Heart right ventricle (tissue), 16 donors: ENCODE measurements at regions not wholly inside any gene's neighbourhood (a gene's known extent, or its start where the extent isn't known, plus 50 kb on each side); places are given as distances from the start of the nearest gene placed in this dataset.

Experiments used
- ATAC-seq, 8 donors: fragments of 200-7000 bp; cut with Tn5 transposase; one replicate each; pipeline ENCODE4 v1.9.1; 2020; ENCODE audit warnings: mild to moderate bottlenecking in 8 of 8, moderate library complexity in 8 of 8, moderate number of reproducible peaks in 1 of 8
- DNase-seq, 2 donors: peaks; one replicate each; pipeline ENCODE4 v3.0.0-alpha.2; 2020
- H3K27ac ChIP-seq, 10 donors: fragments of 200-600 bp; sonication (generic) in 2 of 10; one replicate each; pipeline versions ENCODE4 v1.5.0 to v1.8.0; 2020 to 2022; ENCODE audit warnings: mild to moderate bottlenecking in 3 of 10
- H3K27me3 ChIP-seq, 7 donors: fragments of 200-600 bp; one replicate each; pipeline ENCODE4 v1.8.0; 2021 to 2022; ENCODE audit warnings: mild to moderate bottlenecking in 2 of 7
- H3K36me3 ChIP-seq, 9 donors: fragments of 200-600 bp; sonication (generic) in 1 of 9; one replicate each; pipeline versions ENCODE4 v1.5.0 to v1.8.0; 2020 to 2022; ENCODE audit warnings: mild to moderate bottlenecking in 2 of 9
- H3K4me1 ChIP-seq, 9 donors: fragments of 200-600 bp; sonication (generic) in 1 of 9; one replicate each; pipeline versions ENCODE4 v1.5.0 to v1.8.0; 2020 to 2022; ENCODE audit warnings: mild to moderate bottlenecking in 4 of 9
- H3K4me3 ChIP-seq, 10 donors: fragments of 200-600 bp; sonication (generic) in 2 of 10; one replicate each; pipeline versions ENCODE4 v1.5.0 to v1.8.0; 2020 to 2022; ENCODE audit warnings: mild to moderate bottlenecking in 7 of 10, moderate library complexity in 2 of 10
- H3K9me3 ChIP-seq, 11 donors: fragments of 200-600 bp in 10 of 11; sonication (generic) in 2 of 11; one replicate each; pipeline versions ENCODE4 v1.5.0 to v1.8.0; 2013 to 2022; ENCODE audit warnings: mild to moderate bottlenecking in 2 of 11, control low read depth in 1 of 11, moderate library complexity in 1 of 11
- WGBS, 2 donors: extraction: QIAGEN DNeasy Blood & Tissue Kit; methylation state at CpG; one replicate each; pipeline ENCODE4 v1.1.7; 2013; ENCODE audit warnings: inconsistent platforms in 1 of 2; 5-methylcytosine and 5-hydroxymethylcytosine counted together
- intact Hi-C, 10 donors: fragments of 100-400 bp; cut with DNase I; formaldehyde crosslinking; loops; one replicate each; pipeline versions ENCODE4 v1.11.1 to v1.14.2; 2022
- TF ChIP-seq, protein P1 (sequence below), 9 donors: fragments of 200-600 bp; sonication (generic) in 2 of 9; IDR thresholded peaks; one replicate each; pipeline versions ENCODE4 v1.5.0 to v1.8.0; 2021 to 2022; ENCODE audit warnings: antibody characterized with exemption in 9 of 9, mild to moderate bottlenecking in 5 of 9, moderate library complexity in 1 of 9
- donor health status: Arrhythmogenic right ventricular cardiomyopathy.
- donor health status: ischemic (EF 13 %, LVEDD 7.1; RV severe dilation, severe dysfunction).
- donor health status: healthy with polysubstance abuse.
- donor health status: DM: no; HTN: yes; CAD: no.
- donor health status: DM: no; HTN: no; CAD: no.
- donor health status: ischemic (EF 25% LVEDD 6.9; RV normal size, moderate dysfunction).
- donor health status: ischemic (EF 25% LVEDD 5.7; RV mildly dilated, moderate dysfunction).
- donor health status: healthy.
- donor health status: DM: yes; HTN: yes; CAD: no.
- donor health status: Ischemic cardiomyopathy.
- donor health status: ischemic (EF 35%, LVEDD 5.7; RV mildly dilated, moderate dysfunction).
- donor health status: nonischemic (EF 11% LVEDD 7.7; RV severe dilation, severe dysfunction).
- donor health status: DM: yes; HTN: yes; CAD: no.
- donor health status: PGD.
- donor health status: ischemic (EF 29% LVEDD 5.4; RV normal size, mild dysfunction).
- donor health status: nonischemic (EF 23%, LVEDD 6.1; RV moderate dilation, normal function).

DNA sequence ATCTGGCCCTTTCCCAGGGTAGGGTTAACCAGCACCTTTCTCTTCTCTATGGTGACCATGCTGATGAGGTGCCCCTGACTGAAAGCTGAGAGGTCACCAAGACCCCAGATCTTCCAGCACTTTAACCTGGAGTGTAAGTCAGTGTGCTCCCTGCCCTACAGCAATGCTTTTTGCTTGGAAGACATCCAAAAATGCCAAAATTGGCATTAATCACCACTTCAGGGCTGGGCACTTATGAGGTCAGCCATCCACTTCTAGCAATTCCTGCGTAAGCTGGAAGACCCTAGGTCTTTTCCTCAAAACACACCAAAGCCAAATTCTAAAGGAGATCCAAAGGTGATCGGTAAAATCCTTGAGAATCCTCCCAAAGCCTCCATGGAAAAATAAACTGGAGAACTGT lies 81.2 kb upstream of the LOC128125822 start:
- Histone ChIP-seq H3K4me1 (no peaks in the 10 kb centered on the region), H3K27ac (no peak overlapping the region), H3K27me3 (no peaks in the 10 kb centered on the region), H3K36me3 (no peaks in the 10 kb centered on the region), H3K4me3 (no peak overlapping the region), H3K9me3 (no peaks in the 10 kb centered on the region)
- intact Hi-C loops: no loop called here
- ATAC-seq: no peak
- TF ChIP-seq, protein P1, sequence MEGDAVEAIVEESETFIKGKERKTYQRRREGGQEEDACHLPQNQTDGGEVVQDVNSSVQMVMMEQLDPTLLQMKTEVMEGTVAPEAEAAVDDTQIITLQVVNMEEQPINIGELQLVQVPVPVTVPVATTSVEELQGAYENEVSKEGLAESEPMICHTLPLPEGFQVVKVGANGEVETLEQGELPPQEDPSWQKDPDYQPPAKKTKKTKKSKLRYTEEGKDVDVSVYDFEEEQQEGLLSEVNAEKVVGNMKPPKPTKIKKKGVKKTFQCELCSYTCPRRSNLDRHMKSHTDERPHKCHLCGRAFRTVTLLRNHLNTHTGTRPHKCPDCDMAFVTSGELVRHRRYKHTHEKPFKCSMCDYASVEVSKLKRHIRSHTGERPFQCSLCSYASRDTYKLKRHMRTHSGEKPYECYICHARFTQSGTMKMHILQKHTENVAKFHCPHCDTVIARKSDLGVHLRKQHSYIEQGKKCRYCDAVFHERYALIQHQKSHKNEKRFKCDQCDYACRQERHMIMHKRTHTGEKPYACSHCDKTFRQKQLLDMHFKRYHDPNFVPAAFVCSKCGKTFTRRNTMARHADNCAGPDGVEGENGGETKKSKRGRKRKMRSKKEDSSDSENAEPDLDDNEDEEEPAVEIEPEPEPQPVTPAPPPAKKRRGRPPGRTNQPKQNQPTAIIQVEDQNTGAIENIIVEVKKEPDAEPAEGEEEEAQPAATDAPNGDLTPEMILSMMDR (IDR thresholded peaks at IDR 0.05): no peak
- no peak for DNase-seq
- 86 to 90% methylated on average over 2 of the region's 2 CpGs for WGBS, 2 donors

DNA sequence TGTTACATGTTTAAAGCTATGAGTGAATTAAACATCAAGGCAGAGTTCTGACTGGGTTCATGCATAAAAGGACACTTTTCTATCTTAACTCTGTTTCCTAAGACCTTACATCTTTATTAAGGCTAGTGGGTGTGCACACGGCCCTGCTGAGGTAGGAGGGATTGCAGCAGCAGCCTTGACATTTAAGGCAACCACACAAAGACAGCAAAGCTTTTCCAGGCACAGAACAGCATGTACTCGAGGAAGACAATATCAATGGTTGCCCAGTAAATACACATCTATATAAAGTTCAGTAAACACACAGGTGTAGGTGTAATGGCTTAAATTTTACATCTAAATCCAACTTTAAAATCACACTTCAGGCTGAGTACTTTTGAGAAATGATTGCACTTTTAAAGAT lies 79.8 kb upstream of the LOC128125822 start:
- 20 to 30% methylated on average over 2 of the region's 2 CpGs for WGBS, 2 donors
- H3K27ac ChIP-seq: no peak overlapping the region
- no peaks in the 10 kb centered on the region for H3K4me1 ChIP-seq
- no peak for DNase-seq
- no peak overlapping the region for H3K4me3 ChIP-seq
- H3K27me3 ChIP-seq: no peaks in the 10 kb centered on the region
- peak in 1 of 8 donors; percentile 74 for ATAC-seq
- intact Hi-C loops: no loop called here
- H3K9me3 ChIP-seq: no peaks in the 10 kb centered on the region
- no peaks in the 10 kb centered on the region for H3K36me3 ChIP-seq
- TF ChIP-seq, protein P1 (IDR thresholded peaks at IDR 0.05): no peak

DNA sequence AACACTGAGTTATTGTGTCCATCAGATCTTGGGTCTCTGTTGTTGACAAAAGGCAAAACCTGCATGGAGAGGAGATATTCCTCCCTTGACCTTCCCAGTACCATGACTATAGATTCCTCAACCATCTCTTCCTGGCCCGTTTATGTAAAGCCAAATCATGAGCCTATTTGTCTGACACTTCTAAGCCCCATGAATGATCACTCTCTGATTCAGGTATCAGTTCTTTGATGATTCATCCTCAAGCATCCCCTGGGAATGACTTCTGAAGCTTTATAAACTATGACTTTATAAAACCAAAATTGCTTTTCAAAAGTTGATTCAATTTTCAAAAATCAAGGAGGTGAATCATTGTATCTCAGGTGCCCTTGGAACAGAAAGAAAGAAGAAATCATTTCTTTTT lies 78.7 kb upstream of the LOC128125822 start:
- Histone ChIP-seq H3K9me3 (no peaks in the 10 kb centered on the region), H3K27me3 (no peaks in the 10 kb centered on the region), H3K27ac (no peak overlapping the region), H3K4me3 (no peak overlapping the region), H3K36me3 (no peaks in the 10 kb centered on the region), H3K4me1 (no peaks in the 10 kb centered on the region)
- ATAC-seq (no peak), DNase-seq (no peak)
- WGBS, 2 donors: 28 to 76% methylated on average over 1 of the region's 1 CpG
- intact Hi-C loops: no loop called here
- TF ChIP-seq, protein P1 (IDR thresholded peaks at IDR 0.05): no peak

DNA sequence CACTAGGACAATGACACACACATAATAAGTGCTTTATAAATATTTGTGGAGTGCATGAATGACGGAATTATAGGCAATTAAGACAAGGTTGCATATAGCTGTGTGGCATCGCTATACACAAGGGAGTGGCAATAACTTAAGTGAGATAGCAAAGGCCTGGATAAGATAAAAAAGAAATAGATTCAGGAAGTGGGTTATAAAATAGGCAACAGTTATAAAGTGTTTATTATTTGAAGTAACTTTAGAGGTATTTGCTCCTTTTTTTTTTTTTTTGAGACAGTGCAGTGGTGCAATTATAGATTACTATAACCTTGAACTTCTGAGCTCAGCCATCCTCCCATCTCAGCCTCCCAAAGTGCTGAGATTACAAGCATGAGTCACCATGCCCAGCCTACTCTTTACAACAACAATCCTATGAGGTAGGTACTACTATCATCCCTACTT lies 75.9 kb upstream of the LOC128125822 start:
- DNase-seq (no peak), ATAC-seq (no peak)
- Histone ChIP-seq H3K4me1 (no peaks in the 10 kb centered on the region), H3K9me3 (no peaks in the 10 kb centered on the region), H3K36me3 (no peaks in the 10 kb centered on the region), H3K27ac (no peak overlapping the region), H3K4me3 (no peak overlapping the region), H3K27me3 (no peaks in the 10 kb centered on the region)
- WGBS, 2 donors: 73 to 77% methylated on average over 2 of the region's 2 CpGs
- intact Hi-C loops: no loop called here
- TF ChIP-seq, protein P1 (IDR thresholded peaks at IDR 0.05): no peak

DNA sequence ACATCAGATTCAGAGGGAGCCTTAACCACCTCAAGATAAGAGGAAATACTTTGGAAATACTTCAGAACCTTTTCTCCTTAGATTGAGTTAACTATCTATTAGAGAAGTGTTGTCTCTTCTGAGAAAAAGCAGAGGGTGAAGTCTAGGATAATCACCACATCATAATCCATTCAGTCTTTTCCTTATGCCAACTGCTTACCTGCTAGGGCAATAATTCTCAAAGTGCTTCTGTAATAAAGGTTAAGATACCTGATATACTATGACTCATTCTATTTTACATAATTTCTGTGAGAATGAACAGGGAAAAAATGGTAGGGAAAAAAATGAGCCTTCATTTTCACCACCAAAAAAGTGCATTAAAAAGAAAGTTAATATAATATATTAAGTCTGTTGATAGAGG lies 70.1 kb upstream of the LOC128125822 start:
- no peak overlapping the region for H3K27ac ChIP-seq
- no peaks in the 10 kb centered on the region for H3K9me3 ChIP-seq
- no peaks in the 10 kb centered on the region for H3K4me1 ChIP-seq
- no peak for ATAC-seq
- H3K36me3 ChIP-seq: no peaks in the 10 kb centered on the region
- H3K4me3 ChIP-seq: no peak overlapping the region
- DNase-seq: no peak
- H3K27me3 ChIP-seq: no peaks in the 10 kb centered on the region
- TF ChIP-seq, protein P1 (IDR thresholded peaks at IDR 0.05): no peak
- intact Hi-C loops: no loop called here
